B cell (primary cell): ENCODE measurements at regions not wholly inside any gene's neighbourhood (a gene's known extent, or its start where the extent isn't known, plus 50 kb on each side); places are given as distances from the start of the nearest gene placed in this dataset.

Source experiments
- ATAC-seq: fragments of 200-7000 bp; cut with Tn5 transposase; one replicate; pipeline ENCODE4 v1.10.0; 2021; ENCODE audit warnings: low read depth, mild to moderate bottlenecking, moderate number of reproducible peaks, moderate library complexity
- CTCF ChIA-PET: fragments of 350-600 bp; sonication (Branson Sonifier 250); formaldehyde crosslinking; loops from one replicate; lab custom pipeline; 2021; ENCODE audit warnings: antibody characterized with exemption, inconsistent platforms; lab: Charles Lee
- POLR2A ChIA-PET: fragments of 350-600 bp; sonication (Branson Sonifier 250); formaldehyde crosslinking; loops from one replicate; lab custom pipeline; 2021; ENCODE audit warnings: antibody characterized with exemption; lab: Charles Lee
- DNase-seq: peaks from one replicate; pipeline ENCODE4 v3.0.0; 2013
- H2AFZ ChIP-seq: 2 replicates; pipeline ENCODE4 v1.6.1; 2012; ENCODE audit warnings: mild to moderate bottlenecking, low read depth, low read length; ENCODE audit not compliant: insufficient read depth, poor library complexity, severe bottlenecking
- H3K27ac ChIP-seq, 2 donors: 1 replicate in 1 of 2; 2 replicates in 1 of 2; pipeline ENCODE4 v1.5.1; 2012 to 2013; ENCODE audit warnings: low read length in 2 of 2, mild to moderate bottlenecking in 2 of 2, moderate library complexity in 1 of 2
- H3K27me3 ChIP-seq, 4 experiments: fragments of 200-600 bp in 1 of 4; sonication (generic) in 1 of 4; replicated peaks in 1 of 4; 1 replicate in 2 of 4; 2 replicates in 2 of 4; pipeline versions ENCODE4 v1.6.1 to v1.7.0; 2013 to 2016; ENCODE audit warnings: low read length in 3 of 4, mild to moderate bottlenecking in 2 of 4, mixed read lengths in 1 of 4, moderate library complexity in 1 of 4; ENCODE audit not compliant: insufficient read depth in 4 of 4, control insufficient read depth in 3 of 4; ENCODE audit errors: control extremely low read depth in 1 of 4
- H3K36me3 ChIP-seq, 2 experiments: replicated peaks in 1 of 2; 1 replicate in 1 of 2; 2 replicates in 1 of 2; pipeline versions ENCODE4 v1.6.1 to v1.7.1; 2013; ENCODE audit warnings: low read length in 1 of 2; ENCODE audit not compliant: insufficient read depth in 2 of 2, control insufficient read depth in 1 of 2; ENCODE audit errors: control extremely low read depth in 1 of 2, extremely low read depth in 1 of 2
- H3K4me1 ChIP-seq, 2 donors: fragments of 200-600 bp in 1 of 2; sonication (generic) in 1 of 2; 1 replicate in 1 of 2; 2 replicates in 1 of 2; pipeline versions ENCODE4 v1.5.1 to v1.6.1; 2013 to 2017; ENCODE audit warnings: low read length in 2 of 2; ENCODE audit not compliant: control insufficient read depth in 2 of 2, insufficient read depth in 2 of 2
- H3K4me2 ChIP-seq: replicated peaks from 2 replicates; pipeline ENCODE3; 2012; ENCODE audit warnings: mild to moderate bottlenecking, low read depth, low read length; ENCODE audit not compliant: poor library complexity, severe bottlenecking
- H3K4me3 ChIP-seq, 5 experiments: fragments of 200-600 bp in 1 of 5; sonication (generic) in 1 of 5; 1 replicate in 3 of 5; 2 replicates in 2 of 5; pipeline versions ENCODE4 v1.5.1 to v1.7.0; 2011 to 2016; ENCODE audit warnings: low read length in 4 of 5, mild to moderate bottlenecking in 4 of 5, low read depth in 2 of 5, control low read depth in 1 of 5, moderate library complexity in 1 of 5; ENCODE audit not compliant: insufficient read depth in 1 of 5; ENCODE audit errors: control extremely low read depth in 1 of 5, extremely low read depth in 1 of 5
- H3K79me2 ChIP-seq: fragments of 200-600 bp; sonication (generic); one replicate; pipeline ENCODE4 v1.6.0; 2016; ENCODE audit warnings: low read length; ENCODE audit not compliant: control insufficient read depth, insufficient read depth
- H3K9ac ChIP-seq: fragments of 200-600 bp; sonication (generic); 2 replicates; pipeline ENCODE4 v1.6.1; 2017; ENCODE audit warnings: mild to moderate bottlenecking, low read length, moderate library complexity
- H3K9me3 ChIP-seq, 3 donors: one replicate each; pipeline versions ENCODE4 v1.6.1 to v1.7.1; 2013; ENCODE audit warnings: low read length in 2 of 3; ENCODE audit not compliant: control insufficient read depth in 2 of 3, insufficient read depth in 1 of 3; ENCODE audit errors: control extremely low read depth in 1 of 3
- H4K20me1 ChIP-seq: 2 replicates; pipeline ENCODE4 v1.6.0; 2012; ENCODE audit warnings: mild to moderate bottlenecking, low read length; ENCODE audit not compliant: insufficient read depth, control insufficient read depth, poor library complexity, severe bottlenecking
- H3K27ac Mint-ChIP-seq: one replicate; pipeline ENCODE4 v1.8.0; 2021; ENCODE audit warnings: mixed read lengths
- H3K27me3 Mint-ChIP-seq: one replicate; pipeline ENCODE4 v1.8.0; 2021; ENCODE audit warnings: mixed read lengths
- H3K4me1 Mint-ChIP-seq: one replicate; pipeline ENCODE4 v1.8.0; 2021; ENCODE audit warnings: mixed read lengths
- H3K4me3 Mint-ChIP-seq: one replicate; pipeline ENCODE4 v1.8.0; 2021; ENCODE audit warnings: mixed read lengths
- H3K9me3 Mint-ChIP-seq: one replicate; pipeline ENCODE4 v1.8.0; 2022; ENCODE audit warnings: mixed read lengths; ENCODE audit not compliant: insufficient read depth
- EZH2 ChIP-seq: IDR thresholded peaks from 2 replicates; pipeline ENCODE4 v1.6.1; 2012; ENCODE audit warnings: borderline replicate concordance, low read depth, mild to moderate bottlenecking, moderate library complexity, low read length; ENCODE audit not compliant: insufficient read depth, poor library complexity, severe bottlenecking
- WGBS: methylation state at CpG from one replicate; pipeline ENCODE4 v1.1.5; 2013; ENCODE audit warnings: missing lambda C conversion rate; ENCODE audit not compliant: insufficient coverage; 5-methylcytosine and 5-hydroxymethylcytosine counted together
- intact Hi-C: fragments of 100-400 bp; cut with micrococcal nuclease; formaldehyde crosslinking; loops from one replicate; pipeline ENCODE4 v1.10.0; 2022
- TF ChIP-seq, protein P1 (sequence below): fragments of 200-600 bp; IDR thresholded peaks from one replicate; pipeline ENCODE4 v1.8.0; 2022; ENCODE audit warnings: antibody characterized with exemption, mild to moderate bottlenecking

DNA sequence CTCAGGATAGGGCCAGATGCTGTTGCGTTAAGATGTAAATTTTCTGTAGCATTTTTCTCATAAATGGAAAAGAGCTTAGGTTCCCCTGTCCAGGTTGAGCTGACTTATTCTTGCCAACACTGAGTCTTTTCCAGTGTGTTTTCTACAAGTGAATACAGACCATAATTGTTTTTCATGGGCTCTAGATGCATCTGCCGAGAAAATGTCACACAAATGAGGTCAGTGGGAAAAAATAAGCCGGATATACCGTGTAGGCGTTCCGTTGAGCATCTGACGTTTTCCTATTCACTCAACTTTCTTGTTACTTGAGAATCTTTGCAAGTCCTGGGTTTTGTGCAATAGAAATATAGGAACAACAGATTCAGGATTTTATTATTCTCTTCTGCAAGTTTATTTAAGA is 582.9 kb upstream of the CDH4 start:
- no peaks in the 10 kb centered on the region for H3K27me3 Mint-ChIP-seq
- H3K9me3 Mint-ChIP-seq = no peaks in the 10 kb centered on the region
- ChIA-PET POLR2A (no interaction called here), CTCF (no interaction called here)
- DNase-seq (no peak), ATAC-seq (no peak)
- H3K4me3 Mint-ChIP-seq = no peak overlapping the region
- H3K27ac Mint-ChIP-seq = no peak overlapping the region
- WGBS = no CpG with 5 or more reads among the region's 7 CpGs
- no peaks in the 10 kb centered on the region for H3K27me3 ChIP-seq
- H3K9me3 ChIP-seq = peaks cover 0 to 10% (median 0%) of the 10 kb centered on the region in 3 donors
- H3K4me1 ChIP-seq = no peaks in the 10 kb centered on the region
- no peaks in the 10 kb centered on the region for H4K20me1 ChIP-seq
- no peaks in the 10 kb centered on the region for H3K4me1 Mint-ChIP-seq
- no peak overlapping the region for H3K4me3 ChIP-seq
- intact Hi-C loops = no loop called here
- H3K79me2 ChIP-seq = no peaks in the 10 kb centered on the region
- TF ChIP-seq, protein P1, sequence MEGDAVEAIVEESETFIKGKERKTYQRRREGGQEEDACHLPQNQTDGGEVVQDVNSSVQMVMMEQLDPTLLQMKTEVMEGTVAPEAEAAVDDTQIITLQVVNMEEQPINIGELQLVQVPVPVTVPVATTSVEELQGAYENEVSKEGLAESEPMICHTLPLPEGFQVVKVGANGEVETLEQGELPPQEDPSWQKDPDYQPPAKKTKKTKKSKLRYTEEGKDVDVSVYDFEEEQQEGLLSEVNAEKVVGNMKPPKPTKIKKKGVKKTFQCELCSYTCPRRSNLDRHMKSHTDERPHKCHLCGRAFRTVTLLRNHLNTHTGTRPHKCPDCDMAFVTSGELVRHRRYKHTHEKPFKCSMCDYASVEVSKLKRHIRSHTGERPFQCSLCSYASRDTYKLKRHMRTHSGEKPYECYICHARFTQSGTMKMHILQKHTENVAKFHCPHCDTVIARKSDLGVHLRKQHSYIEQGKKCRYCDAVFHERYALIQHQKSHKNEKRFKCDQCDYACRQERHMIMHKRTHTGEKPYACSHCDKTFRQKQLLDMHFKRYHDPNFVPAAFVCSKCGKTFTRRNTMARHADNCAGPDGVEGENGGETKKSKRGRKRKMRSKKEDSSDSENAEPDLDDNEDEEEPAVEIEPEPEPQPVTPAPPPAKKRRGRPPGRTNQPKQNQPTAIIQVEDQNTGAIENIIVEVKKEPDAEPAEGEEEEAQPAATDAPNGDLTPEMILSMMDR = no peak
- TF ChIP-seq EZH2 = no peak
- H3K9ac ChIP-seq = no peak overlapping the region
- H3K27ac ChIP-seq = no peak overlapping the region
- H3K36me3 ChIP-seq = no peaks in the 10 kb centered on the region
- H2AFZ ChIP-seq = no peak overlapping the region
- H3K4me2 ChIP-seq = no peak overlapping the region

DNA sequence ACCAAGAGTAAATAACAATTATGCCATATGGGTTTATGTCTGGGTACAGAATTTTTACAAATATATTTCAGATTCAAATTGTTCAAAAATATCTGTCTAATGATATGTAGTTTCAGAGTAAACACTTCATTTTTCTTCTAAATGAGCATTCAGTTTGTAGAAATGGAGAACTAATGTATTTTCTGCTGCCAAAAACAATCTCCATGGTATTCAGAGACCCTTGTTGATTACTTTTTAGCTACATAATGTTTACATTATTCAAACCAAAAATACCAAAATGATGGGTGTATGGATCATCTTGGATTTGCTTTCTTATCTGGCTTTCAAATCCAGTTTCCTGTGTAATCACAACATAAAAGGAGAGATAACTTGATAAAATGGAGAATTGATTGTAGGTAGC is 576.0 kb upstream of the CDH4 start:
- CTCF ChIA-PET = interaction anchor here (0.6 kb wide), 1 partner anchor 33 kb away, joined by 3 read pairs; no protein-coding TSS in a partner anchor
- no peak for ATAC-seq
- no peak for DNase-seq
- Mint-ChIP-seq H3K4me1 (no peaks in the 10 kb centered on the region), H3K9me3 (no peaks in the 10 kb centered on the region), H3K4me3 (no peak overlapping the region), H3K27ac (no peak overlapping the region), H3K27me3 (no peaks in the 10 kb centered on the region)
- Histone ChIP-seq H3K27ac (no peak overlapping the region), H3K27me3 (no peaks in the 10 kb centered on the region), H3K9ac (no peak overlapping the region), H3K4me1 (no peaks in the 10 kb centered on the region), H4K20me1 (no peaks in the 10 kb centered on the region), H3K36me3 (no peaks in the 10 kb centered on the region), H3K4me2 (no peak overlapping the region), H3K4me3 (no peak overlapping the region), H3K79me2 (no peaks in the 10 kb centered on the region), H2AFZ (no peak overlapping the region), H3K9me3 (peaks cover 0 to 4% (median 0%) of the 10 kb centered on the region in 3 donors)
- intact Hi-C loops = no loop called here
- no peak for TF ChIP-seq EZH2
- TF ChIP-seq, protein P1 = no peak
- POLR2A ChIA-PET = no interaction called here
